Astrocyte of the spinal cord (primary cell): ENCODE measurements at regions not wholly inside any gene's neighbourhood (a gene's known extent, or its start where the extent isn't known, plus 50 kb on each side); places are given as distances from the start of the nearest gene placed in this dataset.

ENCODE experiments used
- DNase-seq: peaks from one replicate; pipeline ENCODE4 v3.0.0; 2011; ENCODE audit warnings: low read depth, low spot score
- H3K4me3 ChIP-seq: 2 replicates; pipeline ENCODE4 v1.5.1; 2011; ENCODE audit warnings: low read depth, mild to moderate bottlenecking, low read length, moderate library complexity
- in situ Hi-C: cut with HindIII; loops from 2 replicates; pipeline ENCODE4 v1.10.0; 2017; ENCODE audit warnings: low sequenced_read_pairs
- TF ChIP-seq, protein P1 (sequence below): IDR thresholded peaks from 2 replicates; pipeline ENCODE4 v1.5.1; 2012; ENCODE audit warnings: low read depth, mild to moderate bottlenecking, low read length, inconsistent platforms

DNA sequence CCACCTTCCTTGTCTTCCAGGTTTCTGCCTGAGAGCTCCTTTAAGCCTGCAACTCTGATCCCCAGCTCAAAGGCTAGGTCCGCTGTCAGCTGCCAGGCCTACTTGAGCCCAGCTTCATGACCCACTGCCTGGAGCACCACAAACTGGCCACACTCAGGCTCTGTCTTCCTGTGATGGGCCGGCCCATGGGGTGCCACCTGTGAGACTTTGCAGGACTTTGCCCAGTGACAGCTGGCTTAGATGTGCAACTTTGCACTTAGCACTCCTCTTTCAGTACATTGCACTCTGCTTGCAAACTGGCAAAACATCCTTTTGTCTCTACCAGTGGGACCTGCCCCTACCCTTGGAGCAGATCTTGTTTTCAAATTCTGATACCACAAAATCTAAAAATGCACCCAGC lies 311.5 kb upstream of the PDE4D start:
- in situ Hi-C loops = no loop called here
- no peak for DNase-seq
- no peak overlapping the region for H3K4me3 ChIP-seq
- TF ChIP-seq, protein P1, sequence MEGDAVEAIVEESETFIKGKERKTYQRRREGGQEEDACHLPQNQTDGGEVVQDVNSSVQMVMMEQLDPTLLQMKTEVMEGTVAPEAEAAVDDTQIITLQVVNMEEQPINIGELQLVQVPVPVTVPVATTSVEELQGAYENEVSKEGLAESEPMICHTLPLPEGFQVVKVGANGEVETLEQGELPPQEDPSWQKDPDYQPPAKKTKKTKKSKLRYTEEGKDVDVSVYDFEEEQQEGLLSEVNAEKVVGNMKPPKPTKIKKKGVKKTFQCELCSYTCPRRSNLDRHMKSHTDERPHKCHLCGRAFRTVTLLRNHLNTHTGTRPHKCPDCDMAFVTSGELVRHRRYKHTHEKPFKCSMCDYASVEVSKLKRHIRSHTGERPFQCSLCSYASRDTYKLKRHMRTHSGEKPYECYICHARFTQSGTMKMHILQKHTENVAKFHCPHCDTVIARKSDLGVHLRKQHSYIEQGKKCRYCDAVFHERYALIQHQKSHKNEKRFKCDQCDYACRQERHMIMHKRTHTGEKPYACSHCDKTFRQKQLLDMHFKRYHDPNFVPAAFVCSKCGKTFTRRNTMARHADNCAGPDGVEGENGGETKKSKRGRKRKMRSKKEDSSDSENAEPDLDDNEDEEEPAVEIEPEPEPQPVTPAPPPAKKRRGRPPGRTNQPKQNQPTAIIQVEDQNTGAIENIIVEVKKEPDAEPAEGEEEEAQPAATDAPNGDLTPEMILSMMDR = no peak

DNA sequence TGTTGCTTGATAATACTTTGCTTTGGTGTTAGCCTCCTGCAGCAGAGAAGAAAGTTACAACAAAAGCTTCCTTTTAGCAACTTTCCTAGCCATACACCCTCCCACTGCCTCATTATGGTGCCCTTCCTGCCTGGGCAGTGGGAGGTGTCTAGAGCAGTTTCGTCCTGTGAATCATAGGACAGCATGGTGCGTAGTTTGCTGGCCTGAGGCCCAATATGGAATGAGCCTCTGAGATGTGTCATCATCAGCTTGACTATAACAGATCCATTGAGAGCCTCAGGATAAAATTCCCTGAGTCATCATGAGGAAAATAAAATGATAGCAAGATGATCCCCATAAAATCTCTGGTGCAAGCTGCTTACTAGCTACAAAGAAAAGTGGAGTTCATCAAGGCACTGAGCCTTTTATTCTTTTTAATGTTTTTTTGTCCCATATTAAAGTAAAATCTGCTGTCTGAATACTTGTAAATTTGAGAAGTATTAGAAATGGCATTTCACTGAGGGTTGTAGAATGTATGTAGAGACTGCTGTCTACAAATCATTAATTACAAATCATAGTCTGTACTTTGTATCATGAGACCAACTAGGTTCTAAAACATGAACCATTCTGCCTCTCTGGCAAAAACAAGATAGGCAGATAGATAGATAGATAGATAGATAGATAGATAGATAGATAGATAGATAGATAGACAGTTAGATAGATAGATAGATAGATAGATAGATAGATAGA lies 303.0 kb upstream of the PDE4D start:
- in situ Hi-C loops = no loop called here
- peak; percentile 98 for DNase-seq
- no peak overlapping the region for H3K4me3 ChIP-seq
- TF ChIP-seq, protein P1 = no peak

DNA sequence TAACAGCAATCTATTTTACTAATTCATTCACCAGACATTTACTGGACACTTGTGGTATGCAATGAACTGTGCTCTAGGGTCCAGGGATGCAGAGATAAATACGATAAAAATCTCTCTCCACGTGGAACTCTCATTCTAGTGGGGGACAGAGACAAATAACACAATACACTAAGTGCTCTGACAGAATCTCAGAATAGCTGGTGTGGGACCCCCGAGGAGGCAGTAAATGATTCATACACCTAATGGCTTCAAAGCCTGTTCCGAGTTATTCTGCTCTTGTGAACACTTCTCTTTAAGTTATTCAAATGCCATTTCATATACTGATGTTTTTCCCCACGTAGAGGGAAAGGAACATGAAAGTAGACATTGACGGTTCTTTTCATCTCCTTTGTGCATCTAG lies 302.0 kb upstream of the PDE4D start:
- in situ Hi-C loops = no loop called here
- H3K4me3 ChIP-seq = no peak overlapping the region
- TF ChIP-seq, protein P1 = no peak
- no peak for DNase-seq

DNA sequence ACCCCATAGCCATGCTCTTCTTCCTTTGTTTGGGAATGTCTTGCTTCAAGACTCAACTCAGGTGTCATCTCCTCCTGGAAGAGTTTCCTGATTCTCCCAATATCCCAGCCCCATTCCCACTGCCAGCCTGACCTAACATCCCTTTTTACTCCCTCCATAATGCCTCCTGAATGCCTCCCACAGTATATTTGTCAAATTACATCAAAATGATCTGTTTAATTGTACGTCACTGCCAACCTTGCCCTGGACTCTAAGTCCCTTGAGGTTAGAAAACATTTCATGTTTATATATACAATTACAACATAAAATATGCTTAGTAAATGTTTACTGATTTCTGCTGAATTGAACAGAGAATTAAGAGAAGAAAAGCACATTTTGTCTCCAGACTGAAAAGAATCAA lies 301.6 kb upstream of the PDE4D start:
- H3K4me3 ChIP-seq = no peak overlapping the region
- no peak for DNase-seq
- TF ChIP-seq, protein P1 = no peak
- in situ Hi-C loops = no loop called here

DNA sequence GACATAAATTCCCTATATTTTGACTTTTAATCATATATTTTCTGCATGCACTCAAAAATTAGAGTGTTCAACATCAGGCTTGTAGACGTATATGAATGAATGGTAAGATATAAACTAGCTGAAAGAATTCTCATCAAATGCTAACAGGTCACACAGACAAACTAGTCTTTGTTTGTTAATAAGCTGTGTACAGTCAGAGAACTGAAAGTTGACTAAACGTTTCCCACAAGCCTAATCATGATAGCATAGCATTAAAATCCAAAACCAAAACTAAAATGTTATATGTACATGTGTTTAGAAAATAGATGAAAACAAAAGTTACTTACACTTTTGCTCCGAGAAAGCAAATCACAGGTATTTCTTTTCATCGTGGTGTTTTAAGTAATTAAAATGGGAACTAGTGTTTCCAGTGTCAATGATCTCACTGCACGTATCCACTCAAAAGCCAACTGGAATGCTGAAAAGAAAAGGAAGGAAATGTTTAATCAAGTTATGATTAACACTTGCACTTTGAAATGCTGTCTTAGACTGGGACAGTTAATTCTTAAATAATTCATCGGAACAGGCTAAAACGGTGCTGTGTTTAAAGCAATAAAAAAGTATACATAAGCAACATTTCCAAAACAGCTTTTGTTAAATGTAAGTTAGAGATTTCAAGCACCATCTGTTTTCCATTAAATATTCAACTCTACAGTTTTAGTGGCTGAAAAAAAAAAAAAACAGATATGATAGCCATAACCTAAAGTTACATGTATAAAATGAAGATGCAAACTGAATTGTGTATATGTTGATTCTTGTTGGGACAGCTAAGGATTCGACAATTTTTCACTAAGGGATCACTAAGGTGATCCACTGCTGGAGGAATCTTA lies 291.9 kb upstream of the PDE4D start:
- no peak for DNase-seq
- in situ Hi-C loops = no loop called here
- no peak overlapping the region for H3K4me3 ChIP-seq
- TF ChIP-seq, protein P1 = no peak

DNA sequence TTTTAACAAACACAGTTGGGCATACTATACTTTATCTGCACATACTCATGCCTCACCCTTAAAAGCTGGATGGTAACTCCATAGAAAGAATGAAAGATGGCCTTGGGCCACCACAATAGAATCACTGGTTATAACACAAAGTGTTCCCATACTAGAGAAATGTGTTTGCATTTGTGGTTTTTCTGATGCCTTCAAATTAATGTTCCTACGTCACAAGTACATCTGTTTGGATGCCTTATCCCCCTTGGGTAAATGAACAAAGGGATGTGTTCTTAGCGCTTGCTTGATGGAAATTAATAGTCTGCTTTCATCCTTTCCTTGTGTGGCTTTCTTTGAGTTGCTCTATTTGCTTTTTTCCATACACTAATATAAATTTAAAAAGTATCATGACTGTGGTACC lies 291.1 kb upstream of the PDE4D start:
- in situ Hi-C loops = no loop called here
- H3K4me3 ChIP-seq = no peak overlapping the region
- peak; percentile 61 for DNase-seq
- TF ChIP-seq, protein P1 = no peak
